HG03066 (cell line): ENCODE measurements at regions not wholly inside any gene's neighbourhood (a gene's known extent, or its start where the extent isn't known, plus 50 kb on each side); places are given as distances from the start of the nearest gene placed in this dataset.
"Not testable (repeated sequence)": the region's sequence is repeated elsewhere in the genome, so short reads cannot be mapped to it uniquely, and the experiment has no call there.

ENCODE experiments used
- ATAC-seq: cut with Tn5 transposase; IDR thresholded peaks from one replicate; pipeline ENCODE4 v1.9.1; 2021; ENCODE audit warnings: low read depth; ENCODE audit not compliant: unreplicated experiment

DNA sequence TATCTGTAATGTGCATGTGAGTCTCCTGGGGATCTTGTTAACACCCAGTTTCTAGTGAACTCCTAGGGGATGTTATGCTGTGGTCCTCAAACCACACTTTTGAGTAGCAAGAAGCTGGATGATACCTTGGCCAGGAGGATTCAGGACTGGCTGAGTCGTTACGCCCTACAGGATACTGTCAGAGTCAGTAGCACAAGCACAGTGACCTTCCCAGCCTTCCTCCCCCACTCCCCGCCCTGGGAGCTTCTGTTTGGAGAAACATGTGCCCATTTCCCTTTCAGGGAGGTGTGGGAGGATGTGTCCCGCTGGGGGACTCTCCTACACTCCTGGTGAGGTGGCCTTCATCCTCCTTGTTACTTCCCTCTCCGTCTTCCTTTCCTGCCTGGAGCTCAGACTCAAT is 76.4 kb upstream of the TRPM1 start:
- no peak for ATAC-seq

DNA sequence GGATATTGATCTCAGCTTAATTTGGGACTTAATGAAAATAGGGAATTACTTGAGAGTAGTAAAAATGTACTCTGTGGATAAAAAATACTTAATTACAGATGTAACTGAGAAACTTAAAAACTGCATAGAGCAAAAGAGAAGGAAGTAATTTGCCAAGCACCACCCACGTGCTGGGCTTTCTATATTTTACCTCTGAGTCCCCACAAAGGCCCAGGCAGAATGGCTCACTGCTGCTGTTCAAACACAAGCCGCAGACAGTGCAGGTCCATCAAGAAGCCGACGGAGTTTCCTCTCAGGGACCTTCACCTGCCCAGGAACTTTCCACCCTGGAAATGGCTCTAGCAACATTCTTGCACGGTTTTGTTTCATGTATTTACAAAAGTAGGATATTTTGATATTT is 77.2 kb upstream of the TRPM1 start:
- ATAC-seq, result no peak

DNA sequence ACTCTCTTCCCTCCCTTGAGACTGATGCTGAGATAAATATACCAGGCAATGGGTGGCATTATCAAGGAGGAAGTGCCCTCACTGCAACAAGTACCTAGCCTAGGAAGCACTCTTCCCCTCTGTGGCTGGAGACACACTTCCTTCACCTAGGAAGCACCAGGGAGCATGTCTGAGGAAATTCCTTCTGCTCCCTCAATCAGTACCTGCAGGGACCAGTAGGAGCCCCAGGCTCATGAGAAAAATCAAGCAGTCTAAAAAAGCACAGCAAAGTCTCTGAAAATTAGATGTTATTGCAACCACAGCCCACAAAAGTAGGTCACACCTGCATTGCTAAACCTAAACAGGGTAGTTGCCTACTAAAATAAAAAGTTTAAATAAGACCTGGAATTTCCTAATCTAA is 78.2 kb upstream of the TRPM1 start:
- ATAC-seq, result no peak

DNA sequence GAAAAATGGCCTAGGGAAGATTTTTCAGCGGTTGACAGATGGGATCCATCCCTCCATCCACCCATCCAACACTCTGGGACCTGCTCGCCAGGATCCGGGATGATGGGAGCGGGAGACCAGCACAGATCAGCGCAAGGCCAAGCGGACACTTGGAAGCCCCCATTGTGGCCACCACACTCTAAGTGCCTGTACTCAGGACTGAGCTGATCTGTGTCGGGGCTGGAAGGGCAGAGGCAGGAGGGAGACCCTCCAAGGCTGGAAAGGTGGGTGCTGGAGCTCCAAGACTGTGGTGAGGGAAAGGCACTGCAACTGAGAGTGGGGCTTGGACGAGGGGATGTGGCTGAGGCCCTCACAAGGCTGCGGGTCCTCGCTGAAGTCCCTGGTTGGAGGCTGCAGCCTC is 91.8 kb upstream of the TRPM1 start:
- ATAC-seq, result no peak

DNA sequence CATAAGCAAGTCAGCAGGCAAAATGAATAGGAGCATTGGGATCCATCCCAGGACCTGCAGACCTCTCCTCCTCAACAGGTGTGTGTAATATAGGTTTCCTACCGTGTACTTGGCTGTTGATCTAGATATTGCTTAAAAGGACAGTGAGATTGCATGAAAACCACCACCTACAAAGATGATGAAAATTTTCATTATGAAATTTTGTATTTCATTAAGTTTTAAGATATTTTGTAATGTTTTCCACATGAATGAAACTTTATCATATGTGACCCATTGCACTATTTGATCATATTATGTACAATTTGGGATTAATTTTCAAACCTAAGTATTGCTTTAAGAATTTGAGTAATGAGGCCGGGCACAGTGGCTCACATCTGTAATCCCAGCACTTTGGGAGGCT is 94.3 kb upstream of the TRPM1 start:
- ATAC-seq, result no peak

DNA sequence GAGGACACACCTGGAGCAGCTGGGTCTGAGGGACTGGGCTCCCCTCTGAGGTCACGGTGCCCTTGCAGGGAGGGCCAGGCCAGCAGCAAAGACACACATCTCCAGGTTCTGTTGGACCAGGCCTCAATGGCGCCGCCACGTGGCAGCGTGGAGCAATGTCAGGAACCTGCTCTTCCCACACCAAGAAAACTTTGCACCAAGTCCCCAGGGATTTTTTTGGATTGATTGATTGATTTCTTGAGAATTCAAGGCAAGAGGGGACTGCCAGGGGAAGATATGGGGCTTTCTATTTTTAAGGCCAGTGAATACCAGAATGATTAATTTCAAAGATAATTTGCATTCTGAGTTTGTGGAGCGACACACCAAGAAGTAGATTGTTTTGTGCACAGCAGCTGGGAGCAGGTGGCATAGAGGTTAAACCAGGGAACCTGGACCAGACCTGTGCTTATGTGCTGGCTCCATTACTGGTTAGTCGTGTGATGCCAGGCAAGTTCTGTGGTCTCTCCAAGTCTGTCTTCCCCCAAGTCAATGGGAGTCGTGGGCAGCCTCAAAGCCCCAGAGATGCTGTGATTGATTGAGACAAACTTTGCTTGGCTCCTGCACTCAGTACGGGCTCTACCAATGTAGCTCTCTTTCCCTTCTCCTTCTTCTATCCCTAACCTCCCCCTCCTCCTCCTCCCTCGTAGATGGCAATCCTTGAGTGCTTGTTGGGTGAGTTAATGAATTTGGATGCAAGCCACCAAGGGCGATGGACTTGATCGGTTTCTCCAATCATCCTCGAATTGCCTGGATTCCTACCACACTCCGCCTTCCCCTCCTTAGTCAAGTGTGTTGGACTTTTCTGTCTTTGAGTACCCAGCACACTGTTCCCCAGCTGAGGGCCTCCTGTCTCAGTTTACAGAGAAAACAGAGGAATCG is 96.2 kb upstream of the TRPM1 start:
- ATAC-seq, result no peak

DNA sequence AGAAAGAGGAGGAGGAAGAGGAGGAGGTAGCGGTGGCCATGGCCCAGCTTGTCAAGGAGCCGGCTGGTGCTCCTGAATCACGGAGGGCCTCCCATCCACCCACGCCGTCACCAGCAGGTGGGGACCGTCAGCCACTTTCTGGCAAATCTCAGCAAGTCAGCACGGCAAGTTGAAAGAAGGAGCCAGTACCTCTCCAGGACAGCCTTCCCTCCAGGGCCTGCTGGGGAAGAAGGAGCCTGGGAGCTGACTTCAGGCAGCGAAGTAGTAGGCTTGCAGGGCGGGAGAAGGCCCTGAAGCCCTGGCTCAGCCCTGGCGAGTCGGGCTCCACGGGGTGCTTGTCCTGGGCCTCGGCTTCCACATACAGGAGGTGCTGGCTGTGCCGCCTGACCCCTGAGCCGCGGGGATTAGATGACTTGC is 99.2 kb upstream of the TRPM1 start:
- ATAC-seq, result no peak

DNA sequence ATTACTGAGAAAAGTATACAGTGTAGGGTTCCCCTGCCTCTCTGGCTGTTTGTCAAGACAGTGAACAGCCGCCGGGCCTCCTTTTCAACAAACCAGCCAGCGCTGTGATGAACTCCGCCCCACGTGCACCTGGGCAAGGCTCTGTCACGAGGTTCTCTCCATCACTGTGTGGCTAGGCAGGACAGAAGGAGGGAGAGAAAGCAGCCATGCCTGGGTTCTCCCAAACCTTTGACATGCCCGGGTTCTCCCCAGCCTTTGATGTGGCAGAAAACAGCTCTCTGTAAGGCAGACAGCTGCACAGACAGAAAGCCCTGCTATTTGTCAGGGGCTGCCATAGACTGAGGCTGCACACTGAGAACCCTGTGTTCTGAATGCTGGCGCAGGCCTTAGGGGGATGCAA is 101.4 kb upstream of the TRPM1 start:
- ATAC-seq, result no peak

DNA sequence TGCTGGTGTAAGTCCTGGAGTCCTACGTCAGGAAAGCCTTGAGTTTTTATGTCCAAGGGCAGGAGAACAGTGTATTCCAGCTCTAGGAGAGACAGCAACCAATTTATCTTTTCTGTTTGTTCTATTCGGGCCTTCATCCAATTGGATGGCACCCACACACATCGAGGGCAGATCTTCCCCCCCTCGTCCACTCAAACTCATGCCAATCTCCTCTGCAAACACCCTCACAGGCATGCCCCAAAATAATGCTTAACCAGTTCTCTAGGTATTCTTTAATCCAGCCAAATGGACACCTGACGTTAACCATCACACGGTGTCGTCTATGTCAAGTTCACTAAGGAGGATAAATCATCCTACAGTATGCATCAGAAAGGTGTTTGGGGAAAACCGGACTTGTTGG is 102.5 kb upstream of the TRPM1 start:
- no peak for ATAC-seq

DNA sequence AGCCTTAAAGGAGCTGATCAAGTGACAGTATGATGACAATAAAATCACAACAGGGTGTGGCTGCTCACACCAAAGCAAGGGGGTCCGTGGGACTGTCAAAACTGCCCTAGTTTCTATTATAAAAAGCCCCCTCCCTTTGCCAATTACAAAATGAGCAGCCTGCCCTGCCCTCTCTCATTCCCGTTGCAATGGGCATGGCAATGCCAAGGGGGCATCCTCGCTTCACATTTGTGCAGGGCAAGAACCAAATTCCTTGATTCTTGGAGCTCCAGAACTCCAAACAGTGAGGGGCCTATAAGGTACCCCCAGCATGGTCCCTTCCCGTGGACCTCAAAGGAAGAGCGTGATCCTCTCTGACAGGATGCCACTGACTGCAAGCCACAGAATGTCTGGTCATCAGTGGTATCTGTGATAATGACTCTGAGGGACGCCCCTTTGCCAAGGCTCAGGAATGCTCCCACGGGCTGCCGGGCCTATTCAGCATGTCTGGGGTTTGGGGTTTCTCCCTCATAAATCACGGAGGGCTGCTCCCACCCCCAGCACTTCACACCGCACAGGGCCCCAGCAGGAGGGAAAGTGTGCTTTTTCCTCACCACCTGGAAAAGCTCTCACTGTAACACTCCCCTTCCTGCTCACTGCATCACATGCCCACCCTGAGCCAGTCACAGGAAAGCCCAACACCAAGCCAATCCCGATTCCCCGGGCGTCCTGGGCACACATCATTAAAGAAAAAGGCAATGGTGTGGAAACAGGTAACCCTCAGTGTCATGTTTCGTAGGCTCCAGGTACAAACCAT is 105.1 kb upstream of the TRPM1 start:
- ATAC-seq, result no peak

DNA sequence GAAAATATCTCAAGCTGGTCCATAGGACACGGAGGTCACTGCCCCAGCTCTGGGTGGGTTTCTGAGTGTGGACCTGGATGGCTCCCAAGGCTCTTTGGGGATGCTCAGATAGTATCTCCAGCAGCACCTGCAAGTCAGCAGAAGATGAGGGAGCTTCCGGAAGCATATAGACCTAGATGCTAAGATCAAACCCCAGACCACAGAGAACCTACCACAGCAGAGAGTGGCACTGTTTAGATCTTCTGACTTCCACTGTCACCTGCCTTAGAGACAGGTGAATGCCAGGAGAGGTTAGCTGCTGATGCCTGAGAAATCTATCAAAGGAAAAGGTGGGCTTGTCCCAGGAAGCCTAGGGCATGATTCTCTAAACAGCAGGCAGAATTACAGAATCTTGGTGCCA is 105.7 kb upstream of the TRPM1 start:
- no peak for ATAC-seq

DNA sequence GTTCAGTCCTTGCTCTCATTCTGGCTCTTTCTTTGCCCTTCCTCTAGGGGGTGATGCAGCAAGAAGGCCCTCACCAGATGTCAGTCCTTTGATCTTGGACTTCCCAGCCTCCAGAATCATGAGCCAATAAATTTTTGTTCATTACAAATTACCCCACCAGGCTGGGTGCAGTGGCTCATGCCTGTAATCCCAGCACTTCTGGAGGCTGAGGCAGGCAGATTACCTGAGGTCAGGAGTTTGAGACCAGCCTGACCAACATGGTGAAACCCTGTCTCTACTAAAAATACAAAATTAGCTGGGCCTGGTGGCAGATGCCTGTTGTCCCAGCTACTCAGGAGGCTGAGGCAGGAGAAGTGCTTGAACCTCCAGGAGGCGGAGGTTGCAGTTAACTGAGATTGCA is 106.3 kb upstream of the TRPM1 start:
- not testable (repeated sequence) for ATAC-seq

DNA sequence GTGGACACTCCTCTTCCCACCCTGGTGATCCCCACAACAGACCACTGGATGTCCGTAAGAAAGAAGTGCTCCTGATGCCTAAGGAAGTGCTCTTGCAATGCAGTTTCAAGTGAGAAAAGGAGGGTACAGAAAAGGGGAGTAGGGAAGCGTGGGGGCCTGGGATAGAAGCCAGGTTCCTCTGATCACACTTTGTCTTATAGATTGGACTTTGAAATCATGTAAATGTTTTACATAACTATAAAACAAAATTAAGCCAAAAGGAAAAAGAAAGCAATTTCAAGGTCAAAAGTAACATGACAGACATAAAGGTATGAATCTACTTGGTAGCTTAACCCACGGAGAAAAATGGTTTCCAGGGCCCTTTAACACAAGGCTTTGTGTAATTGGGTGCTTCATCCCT is 107.3 kb upstream of the TRPM1 start:
- no peak for ATAC-seq

DNA sequence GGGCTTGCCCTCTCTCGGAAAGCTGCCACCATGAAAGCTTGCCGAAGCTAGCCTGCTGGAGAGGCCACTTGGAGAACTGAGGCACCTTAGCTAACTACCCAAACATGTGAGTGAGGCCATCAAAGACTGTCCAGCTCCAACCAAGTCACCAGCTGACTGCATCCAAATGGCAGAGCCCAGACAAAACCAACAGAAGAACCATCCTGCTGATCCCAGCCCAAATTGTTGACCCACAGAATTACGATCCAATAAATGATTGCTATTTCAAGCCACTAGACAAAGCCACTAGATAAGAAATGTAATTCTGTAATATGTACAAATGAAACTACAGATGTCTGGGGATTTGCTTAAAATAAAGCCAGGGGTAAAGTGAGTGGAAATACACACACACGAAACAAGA is 109.8 kb upstream of the TRPM1 start:
- ATAC-seq, result no peak

DNA sequence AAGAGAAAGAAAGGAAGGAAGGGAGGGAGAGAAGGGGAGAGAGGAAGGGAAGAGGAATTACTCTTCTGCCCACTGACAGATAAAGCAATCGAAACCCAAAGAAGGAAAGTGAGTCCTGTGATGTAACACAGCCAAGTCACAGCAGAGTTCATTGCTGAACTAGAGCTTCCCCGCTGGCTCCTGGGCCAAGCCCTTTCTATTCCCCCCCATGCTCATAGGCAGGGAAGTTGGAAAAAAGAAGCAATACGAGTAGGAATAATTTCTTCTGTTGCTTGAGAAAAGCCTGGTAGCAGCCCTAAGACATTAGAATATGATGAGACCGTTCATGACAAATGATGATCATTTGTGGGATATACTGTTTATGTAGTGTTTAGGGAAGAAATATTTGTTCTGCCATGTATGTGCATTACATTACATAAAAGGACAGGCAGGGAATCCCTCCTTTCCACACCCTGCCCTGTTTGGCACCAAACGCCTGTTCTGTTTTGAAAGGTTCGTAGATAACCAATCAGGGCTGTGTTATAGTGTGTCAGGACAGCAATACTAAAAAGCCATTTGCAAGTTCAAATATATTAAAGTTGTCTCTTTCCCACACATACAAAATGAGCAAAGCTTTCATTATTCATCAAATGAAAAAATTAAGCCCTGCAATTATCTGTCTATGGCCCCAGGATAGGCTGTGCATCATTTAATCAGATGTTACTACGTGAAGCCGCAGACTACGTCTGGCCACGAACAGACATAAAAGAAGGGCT is 111.0 kb upstream of the TRPM1 start:
- no peak for ATAC-seq

DNA sequence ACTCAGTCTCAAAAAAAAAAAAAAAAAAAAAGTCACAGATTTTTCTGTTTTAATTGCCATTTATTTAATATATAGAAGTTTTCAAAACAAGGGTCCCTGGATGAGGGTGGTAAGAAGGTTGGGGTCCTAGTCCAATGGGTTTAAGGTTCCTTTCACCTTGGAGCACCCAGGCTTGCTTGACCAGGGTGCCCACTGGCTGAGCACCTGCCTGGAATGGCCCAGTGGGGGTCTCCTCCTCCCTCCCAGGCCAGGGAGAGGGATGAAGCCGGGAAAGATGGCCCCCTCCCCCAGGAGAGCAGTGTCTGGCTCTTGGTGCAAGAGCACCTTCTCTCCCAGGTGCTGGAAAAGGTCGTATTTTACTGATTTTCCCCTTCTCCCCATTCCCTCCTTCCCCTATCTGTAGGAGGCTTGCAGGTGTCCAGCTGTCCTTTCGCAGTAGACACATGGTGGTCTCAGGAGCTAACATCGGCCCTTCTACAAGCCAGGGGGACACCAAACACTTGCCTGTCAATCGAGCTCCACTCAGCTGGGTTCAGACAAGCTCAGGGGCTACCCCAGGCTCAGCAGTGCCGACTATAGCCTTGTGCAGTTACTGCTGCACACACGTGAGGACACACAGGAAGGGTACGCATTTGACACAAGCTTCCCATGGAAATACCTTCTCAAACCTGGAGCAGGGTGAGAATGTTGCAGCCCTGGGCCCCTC is 112.3 kb upstream of the KLF13 start:
- no peak for ATAC-seq

DNA sequence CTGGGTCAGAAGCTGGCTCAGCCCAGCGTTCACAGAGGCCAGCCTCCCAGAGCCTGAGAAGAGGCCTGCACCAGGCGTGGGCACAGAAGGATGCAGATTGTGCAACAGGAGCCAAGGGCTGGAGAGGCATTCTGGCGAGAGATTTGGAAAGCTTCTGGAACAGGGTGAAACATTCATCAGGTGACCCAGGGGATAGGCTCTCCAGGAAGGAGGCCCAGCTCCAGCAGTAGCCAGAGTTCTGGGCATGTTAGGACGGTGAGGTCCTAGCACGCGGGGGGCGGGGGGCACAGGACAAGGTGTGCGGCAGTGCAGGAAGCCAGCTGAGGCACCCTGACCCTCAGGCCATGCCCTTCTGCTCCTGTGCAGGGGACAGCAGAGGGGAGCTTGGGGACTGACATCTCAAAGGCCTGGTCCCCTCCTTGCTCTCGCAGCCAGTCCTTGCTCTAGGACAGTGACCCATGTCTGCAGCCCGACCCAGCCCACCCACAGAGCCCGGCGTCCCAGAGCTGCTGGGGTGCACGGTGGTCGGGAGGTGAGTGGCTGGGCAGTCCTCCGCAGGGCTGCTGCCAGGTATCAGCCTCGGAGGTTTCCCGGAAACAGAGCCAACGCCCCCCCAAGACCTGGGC is 111.7 kb upstream of the KLF13 start:
- no peak for ATAC-seq

DNA sequence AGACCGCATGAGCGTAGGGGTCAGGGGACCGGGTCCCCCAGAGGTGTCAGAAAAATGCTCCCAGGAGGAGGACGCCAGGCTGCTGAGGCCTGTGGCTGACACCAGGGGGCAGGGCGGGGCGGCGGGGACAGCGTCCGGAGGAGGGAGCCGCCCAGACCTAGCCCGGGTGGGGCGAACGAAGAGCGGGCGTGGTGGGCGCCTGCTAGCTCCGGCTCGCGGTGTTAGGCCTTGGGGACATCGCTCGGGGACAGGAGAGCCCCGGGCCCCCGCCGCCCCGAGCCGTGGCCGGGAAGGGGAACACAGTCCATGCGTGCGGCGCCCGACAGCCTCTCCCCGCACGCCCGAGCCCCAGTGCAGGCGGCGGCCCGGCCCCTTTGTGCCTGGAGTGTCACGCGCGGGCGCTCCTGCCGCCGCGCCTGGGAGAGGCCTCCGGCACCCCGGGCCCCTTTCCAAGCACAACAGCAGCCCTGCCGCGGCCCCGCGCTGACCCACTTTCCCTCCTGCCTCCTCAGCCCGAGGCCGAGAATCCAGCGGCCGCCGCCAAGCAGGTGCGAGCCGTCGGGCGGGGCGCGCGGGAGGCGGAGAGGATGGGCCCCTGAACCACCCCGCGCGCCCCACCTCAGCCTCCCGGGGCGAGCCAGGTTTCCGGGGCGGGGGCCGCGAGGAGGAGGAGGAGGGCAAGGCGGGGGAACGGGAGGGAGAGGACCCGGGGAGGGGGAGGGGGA is 111.0 kb upstream of the KLF13 start:
- ATAC-seq, result peak; percentile 72

DNA sequence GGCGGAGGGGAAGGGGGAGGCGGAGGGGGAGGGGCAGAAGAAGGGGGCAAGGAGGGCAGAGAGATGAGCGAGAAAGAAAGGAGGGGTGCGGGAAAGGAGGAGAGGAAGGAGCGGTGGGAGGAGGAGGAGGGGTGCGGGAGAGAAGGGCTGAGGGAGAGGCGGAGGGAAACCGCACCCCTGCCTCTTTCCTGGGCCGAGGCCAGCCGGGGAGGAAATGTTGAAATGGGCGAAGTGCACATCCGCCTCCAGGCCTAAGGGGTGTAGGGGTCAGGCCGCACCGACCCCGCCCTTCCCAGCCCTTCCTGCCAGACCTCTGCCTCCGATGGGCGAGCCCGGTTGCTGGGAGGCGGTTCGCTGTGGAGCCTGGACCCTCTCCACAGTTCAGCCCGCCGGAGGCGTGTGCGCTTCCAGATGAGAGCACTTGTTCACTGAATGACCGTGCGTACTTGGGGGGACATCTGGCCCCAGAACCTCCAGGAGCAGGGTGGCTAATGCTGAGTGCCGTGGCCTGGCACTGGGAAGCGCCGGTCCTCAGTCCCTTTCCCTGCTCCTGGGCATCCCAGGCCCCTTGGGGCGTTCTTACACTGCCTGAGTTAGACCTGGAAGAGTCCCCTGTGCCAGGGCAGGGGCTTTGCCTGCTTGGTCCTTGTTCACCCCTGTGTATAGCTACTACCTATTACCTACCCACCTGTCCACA is 110.3 kb upstream of the KLF13 start:
- ATAC-seq, result peak; percentile 37
